ENCODE measurements at regions not wholly inside any gene's neighbourhood (a gene's known extent, or its start where the extent isn't known, plus 50 kb on each side); places are given as distances from the start of the nearest gene placed in this dataset.
A peak's percentile ranks its signal among the peaks of the same experiment; 100 is the strongest.
"Not testable (repeated sequence)": the region's sequence is repeated elsewhere in the genome, so short reads cannot be mapped to it uniquely, and the experiment has no call there.

GRCh38 chr1:79773385-79773784 lies 766.9 kb upstream of the ADGRL4 start:
- no peak for DNase-seq (ENCODE audit: low spot score)

DNA sequence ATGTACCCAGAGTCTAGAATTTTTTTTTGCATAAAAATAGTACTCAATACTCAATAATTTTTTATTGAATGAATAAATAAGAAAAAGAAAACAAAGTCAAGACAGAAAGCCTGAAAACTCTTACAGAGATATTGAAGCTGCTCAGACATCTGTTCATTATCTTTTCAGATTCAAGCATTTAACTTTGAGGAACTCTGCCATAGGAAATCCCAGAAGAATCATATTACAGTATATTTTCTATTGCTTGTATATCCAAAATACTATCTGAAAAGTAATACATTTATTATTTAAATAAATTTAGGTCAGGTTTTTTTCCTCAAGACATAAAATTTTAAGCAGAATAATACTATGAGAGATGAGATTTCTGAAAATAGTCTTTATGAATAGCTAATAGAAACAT lies 755.9 kb upstream of the ADGRL4 start:
- DNase-seq (ENCODE audit: low spot score) = no peak

DNA sequence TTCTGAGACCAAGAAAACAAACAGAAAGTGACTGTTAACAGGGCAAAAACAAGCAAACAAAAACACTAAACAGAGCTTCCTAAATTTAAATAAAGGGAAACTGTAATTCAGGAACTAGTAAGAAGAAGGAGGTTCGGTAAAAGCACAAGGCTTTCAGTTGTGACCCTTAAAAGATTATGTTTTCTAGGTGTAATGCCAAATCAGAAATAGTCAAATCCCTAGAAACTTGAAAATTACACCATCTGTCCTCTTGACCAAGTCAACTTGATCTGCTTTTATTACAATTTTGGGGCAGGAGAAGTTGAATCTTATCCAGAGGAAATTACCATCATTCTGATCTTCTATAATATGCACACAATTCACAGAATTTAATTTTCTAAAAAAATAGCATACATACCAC lies 754.0 kb upstream of the ADGRL4 start:
- DNase-seq (ENCODE audit: low spot score) = no peak

DNA sequence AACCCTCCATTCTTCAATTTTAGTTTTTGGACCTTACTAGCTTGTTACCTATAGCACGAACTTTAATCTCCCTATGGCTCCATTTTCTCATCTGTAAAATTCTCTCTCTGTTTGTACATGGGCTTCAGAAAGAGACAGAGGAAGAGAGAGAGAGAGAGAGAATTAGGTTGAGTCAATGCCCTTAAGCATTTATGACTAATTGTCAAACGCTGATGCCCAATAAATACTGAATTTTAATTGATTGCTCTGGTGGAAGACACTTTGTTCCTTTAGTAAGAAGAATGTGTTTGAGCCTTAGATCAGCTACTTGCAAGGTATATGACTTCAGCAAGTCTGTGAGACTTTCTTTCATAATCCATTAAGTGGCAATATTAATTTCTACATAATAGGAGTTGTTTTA lies 743.1 kb upstream of the ADGRL4 start:
- DNase-seq (ENCODE audit: low spot score) = no peak

- no peak for DNase-seq (ENCODE audit: low spot score)
Measured at GRCh38 chr1:79745929-79746328, 739.4 kb upstream of the ADGRL4 start.

DNA sequence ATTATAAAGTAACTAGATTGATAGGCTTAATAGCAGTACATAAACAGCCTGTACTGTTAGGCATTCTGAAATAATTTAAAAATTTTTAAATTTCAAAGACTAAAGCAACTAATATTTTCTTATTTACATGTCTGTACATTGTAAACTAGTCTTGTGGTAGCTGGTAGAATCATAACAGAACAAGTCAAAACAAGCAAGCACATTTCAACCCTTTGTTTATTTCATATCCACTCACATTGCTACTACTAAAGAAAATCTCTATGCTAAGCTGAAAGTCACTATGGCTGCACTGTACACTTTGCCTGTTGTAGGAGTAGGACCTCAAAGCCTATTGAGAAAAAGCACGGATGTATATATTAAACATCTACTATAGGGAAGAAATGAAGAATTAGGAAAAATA lies 738.2 kb upstream of the ADGRL4 start:
- DNase-seq (ENCODE audit: low spot score) = no peak

- DNase-seq (ENCODE audit: low spot score) = no peak
Measured at GRCh38 chr1:79741720-79742421, 735.3 kb upstream of the ADGRL4 start.

DNA sequence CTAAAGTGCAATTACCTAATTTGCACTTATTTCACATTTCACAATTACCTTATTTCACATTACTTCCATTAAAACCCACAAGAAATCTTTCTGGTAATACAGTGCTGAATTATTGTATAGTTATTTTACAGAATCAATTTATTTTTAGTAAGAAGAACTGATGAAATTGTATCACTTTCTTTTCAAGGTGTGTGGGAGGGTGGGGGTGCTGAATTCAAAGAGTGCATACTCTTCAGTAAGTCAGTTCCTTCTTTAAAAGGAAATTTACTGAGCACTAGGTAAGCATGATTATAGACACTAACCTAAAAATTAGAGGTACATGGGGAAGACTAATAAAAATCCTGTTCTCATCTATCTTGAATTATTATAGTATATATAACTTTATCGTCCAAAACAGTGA lies 731.6 kb upstream of the ADGRL4 start:
- no peak for DNase-seq (ENCODE audit: low spot score)

GRCh38 chr1:79737193-79737592 lies 730.7 kb upstream of the ADGRL4 start:
- DNase-seq (ENCODE audit: low spot score) = no peak

GRCh38 chr1:79732950-79733349 lies 726.4 kb upstream of the ADGRL4 start:
- DNase-seq (ENCODE audit: low spot score) = no peak

GRCh38 chr1:79726911-79727310 lies 720.4 kb upstream of the ADGRL4 start:
- no peak for DNase-seq (ENCODE audit: low spot score)

DNA sequence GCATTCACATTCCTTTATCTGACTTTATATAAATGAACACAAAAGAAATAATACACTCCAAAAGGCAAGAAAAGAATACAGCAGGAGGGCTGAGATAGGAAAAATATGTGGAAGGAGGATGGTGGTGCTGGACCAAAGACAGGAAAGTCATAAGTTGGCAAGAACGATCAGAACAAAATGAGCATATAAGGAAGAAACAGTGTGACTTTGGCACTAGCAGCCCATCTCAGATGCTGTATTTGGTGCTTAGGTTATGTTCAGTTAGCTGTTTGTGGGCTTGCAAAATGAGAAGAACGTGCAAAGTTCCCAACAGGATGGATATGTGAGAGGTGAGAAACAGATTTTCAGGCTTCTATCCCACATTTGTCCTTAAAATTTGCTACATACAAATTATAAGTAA lies 719.8 kb upstream of the ADGRL4 start:
- peak; percentile 9 for DNase-seq (ENCODE audit: low spot score)

GRCh38 chr1:79716447-79716846 lies 709.9 kb upstream of the ADGRL4 start:
- peak; percentile 13 for DNase-seq (ENCODE audit: low spot score)

DNA sequence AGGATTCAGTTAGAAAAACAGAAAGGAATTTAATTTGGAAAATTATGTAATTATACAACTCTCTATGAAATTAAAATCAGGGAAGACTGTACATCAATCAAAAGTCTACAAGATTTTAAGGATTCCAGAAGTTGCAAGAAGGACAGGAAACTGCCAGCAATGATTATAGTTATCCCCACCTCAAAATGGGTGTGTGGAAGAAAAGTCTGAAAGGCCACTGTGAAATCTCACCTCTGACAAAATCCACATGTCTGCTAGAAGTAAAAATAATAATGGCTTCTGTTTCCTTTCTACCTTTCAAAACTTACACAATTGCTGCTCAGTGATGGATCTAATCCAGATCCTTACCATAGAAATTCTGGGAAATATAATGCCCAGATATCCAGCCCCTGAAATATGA lies 708.1 kb upstream of the ADGRL4 start:
- no peak for DNase-seq (ENCODE audit: low spot score)

DNA sequence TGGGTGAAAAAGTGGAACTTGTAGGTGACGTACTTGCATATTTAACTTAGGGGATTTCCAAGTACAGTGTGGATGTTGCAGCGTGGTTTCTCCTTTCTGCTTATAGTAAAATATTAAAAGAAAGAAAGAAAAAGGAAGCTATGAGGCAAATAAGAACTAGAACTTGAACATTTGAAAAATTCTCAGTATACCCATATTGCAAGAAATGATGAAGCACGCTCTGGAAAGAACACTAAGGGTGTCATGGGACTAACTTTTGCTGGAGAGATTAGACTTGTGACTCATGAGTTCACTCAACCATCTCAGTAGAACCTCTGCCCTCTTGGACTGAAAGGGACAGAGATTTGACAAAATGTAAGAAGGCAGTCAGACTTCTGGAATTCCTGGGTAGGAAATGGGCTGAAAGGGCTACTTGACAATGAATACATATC lies 704.5 kb upstream of the ADGRL4 start:
- no peak for DNase-seq (ENCODE audit: low spot score)

DNA sequence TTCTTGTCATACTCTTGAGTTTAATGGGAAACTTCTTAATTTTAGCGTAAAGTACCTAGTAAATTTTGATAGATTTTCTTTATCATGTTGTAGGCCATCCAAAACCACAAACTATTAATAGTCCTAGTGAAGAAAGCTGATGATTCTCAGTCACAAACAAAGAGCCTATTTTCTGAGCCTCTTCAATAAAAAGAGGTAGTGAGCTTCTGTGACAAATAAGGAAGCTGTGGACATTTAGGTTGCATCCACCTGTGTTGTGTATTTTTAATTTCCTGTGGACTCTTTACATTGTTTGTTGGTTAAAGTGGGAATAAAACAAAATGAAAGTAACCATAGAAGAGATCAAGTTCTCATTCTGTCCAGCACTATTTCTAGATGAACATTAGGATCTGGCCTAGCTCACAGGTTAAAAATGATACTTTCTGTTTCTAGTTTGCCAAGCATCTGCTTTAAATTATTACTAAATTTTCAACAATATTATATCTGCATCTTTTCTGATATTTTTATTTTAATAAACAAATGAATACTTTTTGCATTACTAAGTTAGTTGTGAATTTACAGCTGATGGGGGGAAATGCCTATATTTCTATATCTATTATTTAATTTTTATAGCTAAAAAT lies 702.2 kb upstream of the ADGRL4 start:
- no peak for DNase-seq (ENCODE audit: low spot score)

DNA sequence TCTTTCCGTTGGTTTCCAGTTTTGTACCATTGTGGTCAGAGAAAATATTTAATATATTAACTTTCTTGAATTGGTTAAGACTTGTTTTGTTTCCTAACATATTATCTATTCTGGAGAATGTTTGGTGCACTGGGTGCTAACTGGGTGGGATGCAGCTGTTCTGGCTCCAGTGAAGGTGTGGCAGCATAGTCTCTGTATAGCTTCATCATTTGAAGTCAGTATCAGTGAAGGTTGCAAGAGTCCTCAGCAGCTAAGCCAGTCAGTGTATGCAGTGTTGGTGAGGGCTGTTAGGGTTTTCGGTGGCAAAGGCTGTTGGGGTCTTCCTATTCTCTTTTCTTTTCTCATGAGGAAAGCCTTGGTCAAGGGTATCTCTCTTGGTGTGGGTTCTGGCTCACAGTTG lies 698.7 kb upstream of the ADGRL4 start:
- no peak for DNase-seq (ENCODE audit: low spot score)

DNA sequence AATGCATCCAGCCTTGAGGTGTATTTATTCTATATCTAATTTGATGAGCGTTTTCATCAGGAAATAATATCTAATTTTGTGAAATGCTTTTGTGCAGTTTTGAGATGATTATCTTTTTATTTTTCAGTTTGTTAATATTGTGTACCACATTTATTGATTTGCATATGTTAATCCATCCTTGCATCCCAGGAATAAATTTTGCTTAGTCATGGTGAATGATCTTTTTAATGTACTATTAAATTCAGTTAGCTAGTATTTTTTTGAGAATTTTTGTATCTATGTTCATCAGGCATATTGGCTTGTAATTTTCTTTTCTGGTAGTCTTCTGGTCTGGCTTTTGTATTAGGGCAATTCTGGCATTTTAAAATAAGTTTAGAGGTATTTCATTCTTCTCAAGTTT lies 697.5 kb upstream of the ADGRL4 start:
- DNase-seq (ENCODE audit: low spot score) = no peak

DNA sequence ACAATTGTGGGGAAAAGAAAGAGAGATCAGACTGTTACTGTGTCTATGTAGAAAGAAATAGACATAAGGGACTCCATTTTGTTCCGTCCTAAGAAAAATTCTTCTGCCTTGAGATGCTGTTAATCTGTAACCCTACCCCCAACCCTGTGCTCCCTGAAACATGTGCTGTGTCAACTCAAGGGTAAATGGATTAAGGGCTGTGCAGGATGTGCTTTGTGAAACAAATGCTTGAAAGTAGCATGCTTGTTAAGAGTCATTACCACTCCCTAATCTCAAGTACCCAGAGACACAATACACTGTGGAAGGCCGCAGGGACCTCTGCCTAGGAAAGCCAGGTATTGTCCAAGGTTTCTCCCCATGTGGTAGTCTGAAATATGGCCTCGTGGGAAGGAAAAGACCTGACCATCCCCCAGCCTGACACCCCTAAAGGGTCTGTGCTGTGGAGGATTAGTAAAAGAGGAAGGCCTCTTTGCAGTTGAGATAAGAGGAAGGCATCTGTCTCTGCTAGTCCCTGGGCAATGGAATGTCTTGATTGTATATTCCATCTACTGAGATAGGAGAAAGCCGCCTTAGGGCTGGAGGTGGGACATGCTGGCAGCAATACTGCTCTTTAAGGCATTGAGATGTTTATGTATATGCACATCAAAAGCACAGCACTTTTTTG lies 695.9 kb upstream of the ADGRL4 start:
- DNase-seq (ENCODE audit: low spot score) = not testable (repeated sequence)

DNA sequence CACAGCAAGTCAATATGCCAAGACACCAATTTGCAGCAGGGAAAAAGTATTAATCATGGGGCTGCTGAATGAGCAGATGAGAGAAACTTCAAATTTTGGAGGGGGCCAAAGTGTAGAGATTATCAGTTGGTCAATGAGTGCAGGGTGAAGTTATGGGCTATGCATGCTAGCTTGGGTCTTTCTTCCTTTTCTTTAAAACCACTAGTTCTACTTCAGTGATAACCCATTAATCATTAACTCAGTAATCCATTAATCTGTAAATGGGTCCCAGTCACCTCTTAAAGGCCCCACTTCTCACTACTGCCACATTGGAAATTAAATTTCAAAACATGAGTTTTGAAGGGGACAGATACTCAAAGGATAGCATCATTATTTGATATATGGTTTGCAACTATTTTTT lies 688.6 kb upstream of the ADGRL4 start:
- DNase-seq (ENCODE audit: low spot score) = no peak

DNA sequence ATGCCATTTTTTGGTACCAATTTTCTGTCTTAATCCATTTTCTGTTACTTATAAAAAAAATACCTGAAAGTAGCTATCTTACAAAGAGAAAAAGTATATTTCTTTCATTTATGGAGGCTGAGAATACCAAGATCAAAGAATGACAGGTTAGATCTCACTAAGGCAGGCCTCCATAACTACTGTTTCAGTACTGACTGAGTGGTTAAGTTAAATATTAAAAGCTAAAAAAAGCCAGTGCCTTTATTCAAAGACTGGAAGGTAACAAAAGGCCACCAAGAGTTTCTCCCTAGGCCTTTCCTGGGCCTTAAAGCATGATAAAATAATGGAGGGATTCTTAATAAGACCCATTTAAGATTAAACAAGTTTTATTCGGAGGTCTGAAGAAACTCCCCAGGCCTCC lies 687.7 kb upstream of the ADGRL4 start:
- no peak for DNase-seq (ENCODE audit: low spot score)

- no peak for DNase-seq (ENCODE audit: low spot score)
Measured at GRCh38 chr1:79693441-79694114, 687.0 kb upstream of the ADGRL4 start.

GRCh38 chr1:79692519-79692918 lies 686.0 kb upstream of the ADGRL4 start:
- DNase-seq (ENCODE audit: low spot score) = no peak
